Fibroblast of villous mesenchyme (primary cell): ENCODE measurements at regions not wholly inside any gene's neighbourhood (a gene's known extent, or its start where the extent isn't known, plus 50 kb on each side); places are given as distances from the start of the nearest gene placed in this dataset.

Source experiments
- DNase-seq: peaks from one replicate; pipeline ENCODE4 v3.0.0-alpha.2; 2010; ENCODE audit warnings: low read depth
- H3K4me3 ChIP-seq: 2 replicates; pipeline ENCODE4 v1.5.1; 2011; ENCODE audit warnings: low read depth, mild to moderate bottlenecking, low read length
- CTCF ChIP-seq: IDR thresholded peaks from 2 replicates; pipeline ENCODE4 v1.5.1; 2012; ENCODE audit warnings: low read depth, mild to moderate bottlenecking, low read length; ENCODE audit not compliant: insufficient read depth

GRCh38 chr21:18951271-18952038 is 547.9 kb upstream of the TMPRSS15 start:
- no peak for DNase-seq
- TF ChIP-seq CTCF, result no peak
- H3K4me3 ChIP-seq, result no peak overlapping the region

- DNase-seq, result no peak
- H3K4me3 ChIP-seq, result no peak overlapping the region
- TF ChIP-seq CTCF, result no peak
Observed at GRCh38 chr21:18954441-18954844, 550.9 kb upstream of the TMPRSS15 start.

- TF ChIP-seq CTCF, result no peak
- DNase-seq, result no peak
- no peak overlapping the region for H3K4me3 ChIP-seq
Observed at GRCh38 chr21:18959817-18960216, 556.2 kb upstream of the TMPRSS15 start.

- H3K4me3 ChIP-seq, result no peak overlapping the region
- TF ChIP-seq CTCF, result no peak
- DNase-seq, result no peak
Observed at GRCh38 chr21:18960306-18960705, 556.7 kb upstream of the TMPRSS15 start.

GRCh38 chr21:18970416-18970815 is 566.8 kb upstream of the TMPRSS15 start:
- no peak overlapping the region for H3K4me3 ChIP-seq
- no peak for DNase-seq
- no peak for TF ChIP-seq CTCF

- no peak overlapping the region for H3K4me3 ChIP-seq
- no peak for TF ChIP-seq CTCF
- DNase-seq, result no peak
Observed at GRCh38 chr21:18970941-18971340, 567.4 kb upstream of the TMPRSS15 start.

- TF ChIP-seq CTCF, result no peak
- DNase-seq, result no peak
- H3K4me3 ChIP-seq, result no peak overlapping the region
Observed at GRCh38 chr21:18985584-18985983, 582.0 kb upstream of the TMPRSS15 start.
